Upper lobe of left lung (tissue), 4 donors: ENCODE measurements at regions not wholly inside any gene's neighbourhood (a gene's known extent, or its start where the extent isn't known, plus 50 kb on each side); places are given as distances from the start of the nearest gene placed in this dataset.

Source experiments
- EP300 ChIP-seq, 4 donors: sonication (generic); formaldehyde crosslinking; IDR thresholded peaks; one replicate each; pipeline ENCODE4 v1.5.1; 2017; ENCODE audit warnings: antibody characterized with exemption in 4 of 4, control low read depth in 2 of 4
- POLR2A ChIP-seq, 4 donors: fragments of 450-650 bp; IDR thresholded peaks; one replicate each; pipeline ENCODE4 v1.5.1; 2016 to 2017; ENCODE audit warnings: antibody characterized with exemption in 4 of 4, mild to moderate bottlenecking in 2 of 4
- TF ChIP-seq, protein P1 (sequence below), 6 experiments: fragments of 450-650 bp in 4 of 6; fragments of 200-600 bp in 2 of 6; sonication (generic) in 2 of 6; IDR thresholded peaks; one replicate each; pipeline ENCODE4 v1.5.1; 2016 to 2019; ENCODE audit warnings: antibody characterized with exemption in 6 of 6

- TF ChIP-seq, protein P1, sequence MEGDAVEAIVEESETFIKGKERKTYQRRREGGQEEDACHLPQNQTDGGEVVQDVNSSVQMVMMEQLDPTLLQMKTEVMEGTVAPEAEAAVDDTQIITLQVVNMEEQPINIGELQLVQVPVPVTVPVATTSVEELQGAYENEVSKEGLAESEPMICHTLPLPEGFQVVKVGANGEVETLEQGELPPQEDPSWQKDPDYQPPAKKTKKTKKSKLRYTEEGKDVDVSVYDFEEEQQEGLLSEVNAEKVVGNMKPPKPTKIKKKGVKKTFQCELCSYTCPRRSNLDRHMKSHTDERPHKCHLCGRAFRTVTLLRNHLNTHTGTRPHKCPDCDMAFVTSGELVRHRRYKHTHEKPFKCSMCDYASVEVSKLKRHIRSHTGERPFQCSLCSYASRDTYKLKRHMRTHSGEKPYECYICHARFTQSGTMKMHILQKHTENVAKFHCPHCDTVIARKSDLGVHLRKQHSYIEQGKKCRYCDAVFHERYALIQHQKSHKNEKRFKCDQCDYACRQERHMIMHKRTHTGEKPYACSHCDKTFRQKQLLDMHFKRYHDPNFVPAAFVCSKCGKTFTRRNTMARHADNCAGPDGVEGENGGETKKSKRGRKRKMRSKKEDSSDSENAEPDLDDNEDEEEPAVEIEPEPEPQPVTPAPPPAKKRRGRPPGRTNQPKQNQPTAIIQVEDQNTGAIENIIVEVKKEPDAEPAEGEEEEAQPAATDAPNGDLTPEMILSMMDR (IDR thresholded peaks at IDR 0.05), result no peak
- TF ChIP-seq EP300 (IDR thresholded peaks at IDR 0.05), result no peak
- TF ChIP-seq POLR2A (IDR thresholded peaks at IDR 0.05), result no peak
Measured at GRCh38 chr3:34998902-34999301, 640.4 kb upstream of the ARPP21 start.
